ENCODE measurements at regions not wholly inside any gene's neighbourhood (a gene's known extent, or its start where the extent isn't known, plus 50 kb on each side); places are given as distances from the start of the nearest gene placed in this dataset.

DNA sequence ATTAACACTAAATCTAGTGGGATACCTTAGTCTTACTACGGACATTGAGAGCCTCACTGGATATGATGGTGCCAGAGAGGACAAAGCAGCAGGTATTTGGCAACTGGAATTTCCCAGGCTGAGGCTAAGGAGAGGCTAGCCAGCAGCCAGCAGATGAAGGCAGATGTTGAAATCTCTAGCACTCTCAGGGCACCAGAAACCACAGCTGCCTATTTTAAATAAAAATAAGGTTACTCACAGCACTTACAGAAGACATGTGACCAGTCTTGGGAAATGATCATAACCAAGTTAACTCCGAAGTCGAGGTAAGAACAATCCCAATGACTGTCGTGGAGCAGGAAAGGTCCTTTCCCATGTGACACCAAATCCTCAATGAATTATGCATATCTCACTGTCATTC, 1726.0 kb downstream of the EFNB2 start:
- no peaks in the 10 kb centered on the region for H3K9me3 Mint-ChIP-seq
- TF ChIP-seq, protein P1, sequence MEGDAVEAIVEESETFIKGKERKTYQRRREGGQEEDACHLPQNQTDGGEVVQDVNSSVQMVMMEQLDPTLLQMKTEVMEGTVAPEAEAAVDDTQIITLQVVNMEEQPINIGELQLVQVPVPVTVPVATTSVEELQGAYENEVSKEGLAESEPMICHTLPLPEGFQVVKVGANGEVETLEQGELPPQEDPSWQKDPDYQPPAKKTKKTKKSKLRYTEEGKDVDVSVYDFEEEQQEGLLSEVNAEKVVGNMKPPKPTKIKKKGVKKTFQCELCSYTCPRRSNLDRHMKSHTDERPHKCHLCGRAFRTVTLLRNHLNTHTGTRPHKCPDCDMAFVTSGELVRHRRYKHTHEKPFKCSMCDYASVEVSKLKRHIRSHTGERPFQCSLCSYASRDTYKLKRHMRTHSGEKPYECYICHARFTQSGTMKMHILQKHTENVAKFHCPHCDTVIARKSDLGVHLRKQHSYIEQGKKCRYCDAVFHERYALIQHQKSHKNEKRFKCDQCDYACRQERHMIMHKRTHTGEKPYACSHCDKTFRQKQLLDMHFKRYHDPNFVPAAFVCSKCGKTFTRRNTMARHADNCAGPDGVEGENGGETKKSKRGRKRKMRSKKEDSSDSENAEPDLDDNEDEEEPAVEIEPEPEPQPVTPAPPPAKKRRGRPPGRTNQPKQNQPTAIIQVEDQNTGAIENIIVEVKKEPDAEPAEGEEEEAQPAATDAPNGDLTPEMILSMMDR (IDR thresholded peaks at IDR 0.05): no peak
- H3K4me3 Mint-ChIP-seq: no peak overlapping the region
- no peak for ATAC-seq
- no peak for DNase-seq
- CTCF ChIA-PET: interaction anchor here (1.0 kb wide), 1 partner anchor 35 kb away, joined by 3 read pairs; no protein-coding TSS in a partner anchor
- POLR2A ChIA-PET: no interaction called here
- intact Hi-C loops (cut with micrococcal nuclease): no loop called here
- H3K36me3 Mint-ChIP-seq (ENCODE audit: low read depth): no peaks in the 10 kb centered on the region
- peaks cover 14% of the 10 kb centered on the region for H3K4me1 Mint-ChIP-seq (ENCODE audit: low read depth)
- H3K27ac Mint-ChIP-seq: no peak overlapping the region
- H3K27me3 Mint-ChIP-seq: no peaks in the 10 kb centered on the region

DNA sequence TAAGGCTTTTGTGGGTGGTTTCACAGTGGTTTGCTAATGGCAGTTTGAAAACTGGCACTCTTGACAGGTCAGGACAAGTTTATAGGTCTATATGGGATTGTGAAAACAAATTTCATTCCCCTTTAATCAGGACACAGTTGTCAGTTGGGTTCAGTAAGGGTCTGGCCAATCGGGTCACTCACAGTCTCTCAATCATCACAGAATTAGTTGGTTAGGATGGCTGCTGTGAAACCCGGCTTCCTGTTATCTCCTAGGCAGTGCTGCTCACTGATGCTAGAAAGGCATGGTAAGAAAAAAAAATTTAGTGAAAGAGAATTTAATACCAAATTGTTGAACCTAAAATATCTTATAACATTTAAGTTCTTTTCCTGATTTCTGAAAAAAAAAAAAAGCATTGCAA, 1730.1 kb downstream of the EFNB2 start:
- no peaks in the 10 kb centered on the region for H3K36me3 Mint-ChIP-seq (ENCODE audit: low read depth)
- CTCF ChIA-PET: interaction anchor here (1.1 kb wide), 1 partner anchor 11 kb away, joined by 3 read pairs; no protein-coding TSS in a partner anchor
- DNase-seq: no peak

DNA sequence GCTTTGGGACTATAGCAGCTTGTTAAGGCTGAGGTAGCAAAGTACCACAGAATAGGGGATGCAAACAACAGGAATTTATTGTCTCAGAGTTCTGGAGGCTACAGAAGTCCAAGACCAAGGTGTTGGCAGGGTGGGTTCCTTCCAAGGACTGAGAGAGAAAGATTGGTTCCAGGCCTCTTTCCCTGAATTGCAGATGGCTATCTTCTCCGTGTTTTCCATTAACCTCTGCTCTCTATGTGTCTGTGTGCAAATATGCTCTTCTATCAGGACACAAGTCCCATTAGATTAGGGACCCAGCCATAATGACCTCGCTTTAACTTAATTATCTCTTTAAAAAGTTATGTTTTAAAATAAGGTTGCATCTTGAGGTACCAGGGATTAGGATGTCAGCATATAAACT, 1732.9 kb upstream of the SLC10A2 start:
- H3K36me3 Mint-ChIP-seq (ENCODE audit: low read depth): no peaks in the 10 kb centered on the region
- TF ChIP-seq, protein P1 (IDR thresholded peaks at IDR 0.05): no peak
- CTCF ChIA-PET: no interaction called here
- H3K4me1 Mint-ChIP-seq (ENCODE audit: low read depth): no peaks in the 10 kb centered on the region
- H3K27ac Mint-ChIP-seq: no peak overlapping the region
- POLR2A ChIA-PET: no interaction called here
- no peaks in the 10 kb centered on the region for H3K9me3 Mint-ChIP-seq
- no peaks in the 10 kb centered on the region for H3K27me3 Mint-ChIP-seq
- no peak for DNase-seq
- H3K4me3 Mint-ChIP-seq: no peak overlapping the region
- no peak for ATAC-seq
- intact Hi-C loops (cut with micrococcal nuclease): no loop called here

More for the DNA sequence above, 1730.1 kb downstream of the EFNB2 start:
- intact Hi-C loops (cut with micrococcal nuclease): no loop called here
- no peaks in the 10 kb centered on the region for H3K27me3 Mint-ChIP-seq
- POLR2A ChIA-PET: no interaction called here
- TF ChIP-seq, protein P1 (IDR thresholded peaks at IDR 0.05): no peak
- no peak overlapping the region for H3K27ac Mint-ChIP-seq
- H3K4me1 Mint-ChIP-seq (ENCODE audit: low read depth): peaks cover 9% of the 10 kb centered on the region
- no peak overlapping the region for H3K4me3 Mint-ChIP-seq
- ATAC-seq: no peak
- no peaks in the 10 kb centered on the region for H3K9me3 Mint-ChIP-seq

DNA sequence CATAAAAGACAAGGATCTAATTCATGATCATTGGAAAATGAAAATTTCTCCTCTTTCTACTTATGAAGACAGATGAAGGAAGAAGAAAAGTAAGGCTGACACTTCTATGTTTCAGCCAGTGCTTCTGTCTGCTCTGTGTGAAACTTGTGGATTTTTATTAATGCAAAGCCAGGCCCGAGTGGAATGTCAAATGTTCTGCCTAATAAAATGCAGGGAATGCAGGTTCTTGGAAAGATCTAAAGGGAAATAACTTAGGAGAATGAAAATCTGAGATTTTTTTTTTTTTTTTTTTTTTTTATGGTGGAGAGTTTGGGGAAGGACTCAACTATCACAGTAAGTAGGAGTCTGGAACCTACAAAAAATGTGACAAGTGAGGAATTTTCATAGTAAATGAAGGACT, 1732.3 kb upstream of the SLC10A2 start:
- CTCF ChIA-PET: interaction anchor here (0.9 kb wide), 2 partner anchors 16 to 25 kb away, joined by 3 read pairs; no protein-coding TSS in a partner anchor
- H3K27me3 Mint-ChIP-seq: no peaks in the 10 kb centered on the region

DNA sequence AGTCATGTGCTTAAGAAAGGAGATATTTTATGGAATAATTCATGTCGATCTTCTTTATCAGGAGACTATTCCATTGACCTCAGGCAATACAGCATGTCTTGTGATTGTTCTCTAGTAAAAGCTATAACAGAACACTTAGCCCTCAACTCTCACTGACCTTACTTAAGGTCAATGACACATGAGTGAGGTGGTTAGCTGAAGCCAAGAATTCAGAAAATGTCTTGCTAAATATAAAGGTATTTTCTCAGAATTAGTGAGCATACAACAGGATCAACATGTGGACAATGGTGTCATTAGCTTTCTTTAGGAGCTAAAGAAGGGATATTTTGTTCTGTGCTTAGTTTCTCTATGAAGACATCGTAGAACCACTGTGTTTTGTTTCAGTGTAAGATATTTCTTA, 1730.4 kb upstream of the SLC10A2 start:
- TF ChIP-seq, protein P1 (IDR thresholded peaks at IDR 0.05): no peak
- Mint-ChIP-seq H3K36me3 (ENCODE audit: low read depth) (no peaks in the 10 kb centered on the region), H3K27me3 (no peaks in the 10 kb centered on the region), H3K27ac (no peak overlapping the region), H3K4me1 (ENCODE audit: low read depth) (no peaks in the 10 kb centered on the region), H3K4me3 (no peak overlapping the region), H3K9me3 (no peaks in the 10 kb centered on the region)
- ChIA-PET CTCF (no interaction called here), POLR2A (no interaction called here)
- intact Hi-C loops (cut with micrococcal nuclease): no loop called here
- ATAC-seq (no peak), DNase-seq (no peak)

More for the DNA sequence above, 1732.3 kb upstream of the SLC10A2 start:
- H3K36me3 Mint-ChIP-seq (ENCODE audit: low read depth): no peaks in the 10 kb centered on the region
- ATAC-seq: no peak
- TF ChIP-seq, protein P1 (IDR thresholded peaks at IDR 0.05): no peak
- POLR2A ChIA-PET: no interaction called here
- H3K9me3 Mint-ChIP-seq: no peaks in the 10 kb centered on the region
- no peak for DNase-seq
- H3K4me3 Mint-ChIP-seq: no peak overlapping the region
- intact Hi-C loops (cut with micrococcal nuclease): no loop called here
- no peaks in the 10 kb centered on the region for H3K4me1 Mint-ChIP-seq (ENCODE audit: low read depth)
- no peak overlapping the region for H3K27ac Mint-ChIP-seq

Data from activated CD8-positive, alpha-beta T cell treated with anti-CD3 and anti-CD28 coated beads for 36 hours (primary cell).